ENCODE measurements at regions not wholly inside any gene's neighbourhood (a gene's known extent, or its start where the extent isn't known, plus 50 kb on each side); places are given as distances from the start of the nearest gene placed in this dataset.
A peak's percentile ranks its signal among the peaks of the same experiment; 100 is the strongest.

- TF ChIP-seq CTCF (IDR thresholded peaks at IDR 0.05; ENCODE audit: low read depth, low read length, missing control alignments) = no peak
- H3K4me3 ChIP-seq (ENCODE audit: low read depth, low read length) = peak overlapping the region; percentile 80
- no peak for DNase-seq (ENCODE audit: low read depth)
These were observed 201.3 kb upstream of the FOXN3 start for GRCh38 chr14:89618330-89618708.

GRCh38 chr14:89617481-89618329, 200.7 kb upstream of the FOXN3 start:
- TF ChIP-seq CTCF (IDR thresholded peaks at IDR 0.05; ENCODE audit: low read depth, low read length, missing control alignments) = no peak
- peak overlapping the region; percentile 80 for H3K4me3 ChIP-seq (ENCODE audit: low read depth, low read length)
- DNase-seq (ENCODE audit: low read depth) = no peak

- peak; percentile 82 for DNase-seq (ENCODE audit: low read depth)
- peak overlapping the region; percentile 80 for H3K4me3 ChIP-seq (ENCODE audit: low read depth, low read length)
- no peak for TF ChIP-seq CTCF (IDR thresholded peaks at IDR 0.05; ENCODE audit: low read depth, low read length, missing control alignments)
These were observed 199.9 kb upstream of the FOXN3 start for GRCh38 chr14:89616852-89617341.

GRCh38 chr14:89616425-89616824, 199.4 kb upstream of the FOXN3 start:
- no peak overlapping the region; the same call in 1 of the 2 replicates for H3K4me3 ChIP-seq (ENCODE audit: low read depth, low read length)
- TF ChIP-seq CTCF (IDR thresholded peaks at IDR 0.05; ENCODE audit: low read depth, low read length, missing control alignments) = no peak
- no peak for DNase-seq (ENCODE audit: low read depth)

- TF ChIP-seq CTCF (IDR thresholded peaks at IDR 0.05; ENCODE audit: low read depth, low read length, missing control alignments) = no peak
- no peak overlapping the region for H3K4me3 ChIP-seq (ENCODE audit: low read depth, low read length)
- DNase-seq (ENCODE audit: low read depth) = no peak
These were observed 198.4 kb upstream of the FOXN3 start for GRCh38 chr14:89615421-89615820.

GRCh38 chr14:89614009-89614691, 197.1 kb upstream of the FOXN3 start:
- no peak for DNase-seq (ENCODE audit: low read depth)
- H3K4me3 ChIP-seq (ENCODE audit: low read depth, low read length) = no peak overlapping the region
- TF ChIP-seq CTCF (IDR thresholded peaks at IDR 0.05; ENCODE audit: low read depth, low read length, missing control alignments) = no peak

Data from GM12864 (cell line).